PC-9 (cell line): ENCODE measurements at regions not wholly inside any gene's neighbourhood (a gene's known extent, or its start where the extent isn't known, plus 50 kb on each side); places are given as distances from the start of the nearest gene placed in this dataset.

Experiments used
- BruUV-seq: library from RNA; stranded (reverse); fragments of 400-500 nt; replicated peaks from 2 replicates; lab custom pipeline; 2021; lab: Mats Ljungman, UMichigan
- CTCF ChIA-PET: fragments of 300-600 bp; sonication (Branson Sonifier 250); formaldehyde crosslinking; loops from one replicate; lab custom pipeline; 2022; ENCODE audit warnings: antibody characterized with exemption; lab: Charles Lee
- POLR2A ChIA-PET: fragments of 300-600 bp; sonication (Branson Sonifier 250); formaldehyde crosslinking; loops from one replicate; lab custom pipeline; 2022; ENCODE audit warnings: antibody characterized with exemption; ENCODE audit not compliant: unreplicated experiment; lab: Charles Lee
- DNase-seq, 2 experiments: peaks; one replicate each; pipeline versions ENCODE4 v3.0.0 to v3.0.0-alpha.2; 2015 to 2022; ENCODE audit warnings: mixed read lengths in 1 of 2
- H2AFZ ChIP-seq: fragments of 200-600 bp; sonication (generic); 2 replicates; pipeline ENCODE4 v1.8.1; 2017; ENCODE audit warnings: antibody characterized with exemption
- H3F3A ChIP-seq: fragments of 200-600 bp; sonication (generic); 2 replicates; pipeline ENCODE4 v1.8.1; 2017; ENCODE audit warnings: antibody characterized with exemption, mild to moderate bottlenecking, low read depth; ENCODE audit not compliant: insufficient read depth
- H3K27ac ChIP-seq: fragments of 200-600 bp; sonication (generic); 2 replicates; pipeline ENCODE4 v1.6.1; 2016; ENCODE audit warnings: mixed run types
- H3K27me3 ChIP-seq: fragments of 200-600 bp; sonication (generic); 2 replicates; pipeline ENCODE4 v1.6.1; 2016; ENCODE audit warnings: low read depth, mixed run types; ENCODE audit not compliant: insufficient read depth
- H3K36me3 ChIP-seq: fragments of 200-600 bp; sonication (generic); 2 replicates; pipeline ENCODE4 v1.6.1; 2016; ENCODE audit warnings: low read depth, mixed run types
- H3K4me1 ChIP-seq: fragments of 200-600 bp; sonication (generic); replicated peaks from 2 replicates; pipeline ENCODE4 v1.6.1; 2016; ENCODE audit warnings: mixed run types; ENCODE audit not compliant: insufficient read depth
- H3K4me2 ChIP-seq: fragments of 200-600 bp; sonication (generic); 2 replicates; pipeline ENCODE4 v1.6.1; 2017; ENCODE audit warnings: mixed run types
- H3K4me3 ChIP-seq: fragments of 200-600 bp; sonication (generic); 2 replicates; pipeline ENCODE4 v1.6.1; 2016; ENCODE audit warnings: mixed run types
- H3K79me2 ChIP-seq: fragments of 200-600 bp; sonication (generic); 2 replicates; pipeline ENCODE4 v1.6.1; 2017; ENCODE audit warnings: low read depth, mixed run types
- H3K9me2 ChIP-seq: fragments of 200-600 bp; sonication (generic); 2 replicates; pipeline ENCODE4 v1.8.1; 2017; ENCODE audit warnings: mild to moderate bottlenecking; ENCODE audit not compliant: insufficient read depth
- H3K9me3 ChIP-seq: fragments of 200-600 bp; sonication (generic); 2 replicates; pipeline ENCODE4 v1.8.1; 2016; ENCODE audit warnings: low read depth; ENCODE audit not compliant: insufficient read depth
- H4K20me1 ChIP-seq: fragments of 200-600 bp; sonication (generic); 2 replicates; pipeline ENCODE4 v1.8.1; 2017; ENCODE audit not compliant: insufficient read depth
- EZH2 ChIP-seq: fragments of 200-600 bp; sonication (generic); IDR thresholded peaks from 2 replicates; pipeline ENCODE4 v1.8.0; 2017; ENCODE audit warnings: antibody characterized with exemption, low read depth
- intact Hi-C: fragments of 100-400 bp; cut with micrococcal nuclease; formaldehyde crosslinking; loops from one replicate; pipeline ENCODE4 v1.10.0; 2022; ENCODE audit not compliant: unreplicated experiment
- TF ChIP-seq, protein P1 (sequence below): fragments of 200-600 bp; sonication (generic); conservative IDR thresholded peaks from 2 replicates; pipeline ENCODE4 v1.6.1; 2017; ENCODE audit warnings: mixed run types, antibody characterized with exemption, mild to moderate bottlenecking, moderate library complexity

DNA sequence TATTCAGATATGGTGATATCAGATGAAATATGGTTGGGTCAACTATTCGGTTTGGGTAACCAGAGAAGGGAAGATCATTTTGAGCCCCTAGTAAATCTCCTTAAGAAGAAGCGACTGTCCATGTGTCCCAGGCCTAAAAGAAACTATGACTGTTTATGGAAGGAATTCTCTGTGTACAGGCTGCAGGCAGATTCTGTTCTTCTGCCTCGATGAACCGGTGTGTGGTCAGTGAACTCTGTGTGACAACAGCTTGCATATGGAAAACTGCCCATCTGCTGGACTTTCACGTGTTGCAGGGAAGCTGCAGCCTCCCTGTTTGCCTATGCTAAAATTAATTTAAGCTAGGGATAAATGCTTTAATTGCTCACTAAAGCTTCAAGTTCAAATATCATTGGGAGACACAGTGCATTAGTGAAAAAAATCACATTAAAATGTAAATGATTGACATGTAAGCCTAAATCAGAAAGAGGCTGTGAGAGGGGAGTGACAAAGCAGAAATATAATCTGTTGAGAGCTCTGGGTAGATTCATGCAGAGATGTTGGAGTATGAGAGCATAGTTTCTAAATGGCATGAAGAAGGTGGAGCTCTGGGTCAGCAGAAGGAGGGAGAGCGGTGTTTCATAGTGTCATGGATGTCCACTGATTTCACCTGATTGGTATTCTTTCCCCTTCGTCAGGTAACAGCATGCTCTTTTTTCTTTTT is 65.4 kb upstream of the PFN2 start:
- TF ChIP-seq, protein P1, sequence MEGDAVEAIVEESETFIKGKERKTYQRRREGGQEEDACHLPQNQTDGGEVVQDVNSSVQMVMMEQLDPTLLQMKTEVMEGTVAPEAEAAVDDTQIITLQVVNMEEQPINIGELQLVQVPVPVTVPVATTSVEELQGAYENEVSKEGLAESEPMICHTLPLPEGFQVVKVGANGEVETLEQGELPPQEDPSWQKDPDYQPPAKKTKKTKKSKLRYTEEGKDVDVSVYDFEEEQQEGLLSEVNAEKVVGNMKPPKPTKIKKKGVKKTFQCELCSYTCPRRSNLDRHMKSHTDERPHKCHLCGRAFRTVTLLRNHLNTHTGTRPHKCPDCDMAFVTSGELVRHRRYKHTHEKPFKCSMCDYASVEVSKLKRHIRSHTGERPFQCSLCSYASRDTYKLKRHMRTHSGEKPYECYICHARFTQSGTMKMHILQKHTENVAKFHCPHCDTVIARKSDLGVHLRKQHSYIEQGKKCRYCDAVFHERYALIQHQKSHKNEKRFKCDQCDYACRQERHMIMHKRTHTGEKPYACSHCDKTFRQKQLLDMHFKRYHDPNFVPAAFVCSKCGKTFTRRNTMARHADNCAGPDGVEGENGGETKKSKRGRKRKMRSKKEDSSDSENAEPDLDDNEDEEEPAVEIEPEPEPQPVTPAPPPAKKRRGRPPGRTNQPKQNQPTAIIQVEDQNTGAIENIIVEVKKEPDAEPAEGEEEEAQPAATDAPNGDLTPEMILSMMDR, result no peak
- no peak for TF ChIP-seq EZH2
- H3K9me3 ChIP-seq, result no peaks in the 10 kb centered on the region
- H3K4me2 ChIP-seq, result no peak overlapping the region
- no peaks in the 10 kb centered on the region for H4K20me1 ChIP-seq
- no peaks in the 10 kb centered on the region for H3K9me2 ChIP-seq
- no peaks in the 10 kb centered on the region for H3F3A ChIP-seq
- ChIA-PET POLR2A (no interaction called here), CTCF (no interaction called here)
- DNase-seq, result no peak
- H3K27ac ChIP-seq, result no peak overlapping the region
- H2AFZ ChIP-seq, result no peak overlapping the region
- H3K4me1 ChIP-seq, result no peaks in the 10 kb centered on the region
- no TSS peak for BruUV-seq
- no peak overlapping the region for H3K4me3 ChIP-seq
- no peaks in the 10 kb centered on the region for H3K79me2 ChIP-seq
- H3K27me3 ChIP-seq, result no peaks in the 10 kb centered on the region
- intact Hi-C loops, result no loop called here
- H3K36me3 ChIP-seq, result no peaks in the 10 kb centered on the region

DNA sequence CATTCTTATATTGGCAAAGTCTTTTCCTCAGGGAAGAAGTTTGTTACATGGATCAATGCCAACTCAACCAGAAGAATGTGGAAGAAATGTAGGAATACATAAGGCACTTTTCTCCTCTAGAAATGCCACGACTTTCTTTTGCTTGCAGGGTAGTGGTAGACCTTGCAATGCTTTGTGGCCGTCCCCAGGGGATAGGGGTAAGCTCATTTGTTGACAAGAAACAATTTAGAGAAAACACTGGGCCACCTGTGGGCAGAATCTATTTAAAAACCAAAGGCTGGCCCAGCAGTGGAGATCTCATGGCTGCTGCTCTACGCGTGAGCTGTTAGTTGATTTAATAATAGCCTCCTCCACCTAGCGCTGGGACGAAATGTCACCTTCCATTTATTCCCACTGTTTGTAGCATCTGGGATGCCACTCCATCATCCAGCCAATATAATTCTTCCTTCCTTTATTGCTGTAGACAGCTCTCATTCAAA is 64.6 kb upstream of the PFN2 start:
- H3K4me1 ChIP-seq, result no peaks in the 10 kb centered on the region
- no TSS peak for BruUV-seq
- ChIA-PET CTCF (no interaction called here), POLR2A (no interaction called here)
- TF ChIP-seq, protein P1, result no peak
- no peak for TF ChIP-seq EZH2
- DNase-seq, result no peak
- H3K27ac ChIP-seq, result no peak overlapping the region
- no peaks in the 10 kb centered on the region for H3K79me2 ChIP-seq
- H3K4me3 ChIP-seq, result no peak overlapping the region
- no peaks in the 10 kb centered on the region for H3K36me3 ChIP-seq
- intact Hi-C loops, result no loop called here
- no peaks in the 10 kb centered on the region for H4K20me1 ChIP-seq
- H3K9me2 ChIP-seq, result no peaks in the 10 kb centered on the region
- no peaks in the 10 kb centered on the region for H3F3A ChIP-seq
- no peak overlapping the region for H2AFZ ChIP-seq
- no peaks in the 10 kb centered on the region for H3K9me3 ChIP-seq
- H3K4me2 ChIP-seq, result no peak overlapping the region
- no peaks in the 10 kb centered on the region for H3K27me3 ChIP-seq

DNA sequence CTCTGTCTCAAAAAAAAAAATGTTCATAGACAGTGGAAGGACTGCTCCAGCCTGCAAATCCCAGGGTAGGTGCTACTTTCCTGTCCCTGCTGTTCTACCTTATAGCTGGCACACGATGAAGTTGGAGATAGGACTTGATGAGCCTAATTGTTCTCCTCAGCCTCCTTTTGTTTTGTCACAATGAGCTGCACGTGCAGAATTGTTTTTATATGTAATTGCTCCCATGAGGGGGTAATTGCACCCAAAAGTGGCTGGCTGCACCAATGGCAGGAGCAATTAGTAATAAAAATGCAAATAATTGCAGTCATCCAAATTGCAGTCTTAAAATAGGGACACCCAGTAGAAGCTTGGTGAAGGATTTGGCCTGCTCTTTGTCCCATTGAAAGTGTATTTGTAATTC is 63.0 kb upstream of the PFN2 start:
- Histone ChIP-seq H3K4me3 (no peak overlapping the region), H3K36me3 (no peaks in the 10 kb centered on the region), H3K9me3 (no peaks in the 10 kb centered on the region), H3K4me2 (no peak overlapping the region), H3K27ac (no peak overlapping the region), H4K20me1 (no peaks in the 10 kb centered on the region), H3K9me2 (no peaks in the 10 kb centered on the region), H2AFZ (no peak overlapping the region), H3K4me1 (no peaks in the 10 kb centered on the region), H3K27me3 (no peaks in the 10 kb centered on the region), H3K79me2 (no peaks in the 10 kb centered on the region), H3F3A (no peaks in the 10 kb centered on the region)
- no peak for DNase-seq
- CTCF ChIA-PET, result interaction anchor here (0.6 kb wide), 1 partner anchor 470 kb away, joined by 6 read pairs; no protein-coding TSS in a partner anchor
- POLR2A ChIA-PET, result no interaction called here
- no TSS peak for BruUV-seq
- TF ChIP-seq EZH2, result no peak
- TF ChIP-seq, protein P1, result no peak
- intact Hi-C loops, result no loop called here
